GM06990 (cell line): ENCODE measurements at regions not wholly inside any gene's neighbourhood (a gene's known extent, or its start where the extent isn't known, plus 50 kb on each side); places are given as distances from the start of the nearest gene placed in this dataset.

Source experiments
- DNase-seq: peaks from one replicate; pipeline ENCODE4 v3.0.0-alpha.2; 2011; ENCODE audit not compliant: insufficient read length; ENCODE audit errors: extremely low read depth
- H3K27me3 ChIP-seq: replicated peaks from 2 replicates; pipeline ENCODE4 v1.6.0; 2011; ENCODE audit warnings: low read length; ENCODE audit not compliant: control insufficient read depth, insufficient read depth
- H3K36me3 ChIP-seq: 2 replicates; pipeline ENCODE4 v1.5.1; 2011; ENCODE audit warnings: low read length; ENCODE audit not compliant: control insufficient read depth, insufficient read depth
- H3K4me3 ChIP-seq: replicated peaks from 2 replicates; pipeline ENCODE4 v1.5.1; 2011; ENCODE audit warnings: low read depth, mild to moderate bottlenecking, control low read depth, low read length
- CTCF ChIP-seq: IDR thresholded peaks from 2 replicates; pipeline ENCODE4 v1.5.1; 2011; ENCODE audit warnings: low read length, control low read depth, mild to moderate bottlenecking, inconsistent platforms; ENCODE audit not compliant: insufficient read depth, poor library complexity, severe bottlenecking

GRCh38 chr7:155961241-155962190 is 149.3 kb upstream of the SHH start:
- DNase-seq = no peak
- no peak overlapping the region for H3K4me3 ChIP-seq
- H3K27me3 ChIP-seq = no peaks in the 10 kb centered on the region; the same call in 1 of the 2 replicates
- no peaks in the 10 kb centered on the region for H3K36me3 ChIP-seq
- TF ChIP-seq CTCF = no peak

DNA sequence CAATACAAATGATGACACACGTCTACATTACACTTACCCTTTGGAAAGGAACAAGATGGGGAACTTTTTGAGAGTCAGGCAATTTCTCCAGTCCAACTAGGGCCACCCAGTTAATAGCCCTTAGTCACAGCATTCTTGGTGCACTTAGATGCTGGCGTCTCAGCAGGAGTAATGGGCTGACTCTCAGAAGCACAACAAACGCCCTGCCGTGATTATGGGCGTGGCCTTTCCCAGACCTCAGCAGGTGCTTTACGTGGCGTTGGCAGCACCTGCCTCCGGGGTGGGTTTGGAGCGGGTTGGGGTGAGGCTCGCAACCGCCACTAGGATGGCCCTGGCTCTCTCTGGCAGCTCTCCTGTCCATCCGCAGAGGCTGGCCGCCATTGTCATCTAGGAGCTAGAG is 147.6 kb upstream of the SHH start:
- H3K4me3 ChIP-seq = no peak overlapping the region
- no peak for DNase-seq
- no peak for TF ChIP-seq CTCF
- H3K36me3 ChIP-seq = no peaks in the 10 kb centered on the region
- H3K27me3 ChIP-seq = peaks cover 1% of the 10 kb centered on the region

- DNase-seq = no peak
- Histone ChIP-seq H3K36me3 (no peaks in the 10 kb centered on the region), H3K27me3 (peaks cover 1% of the 10 kb centered on the region; the same call in 1 of the 2 replicates), H3K4me3 (no peak overlapping the region)
- TF ChIP-seq CTCF = no peak
These were observed 144.7 kb upstream of the SHH start for GRCh38 chr7:155956977-155957376.

DNA sequence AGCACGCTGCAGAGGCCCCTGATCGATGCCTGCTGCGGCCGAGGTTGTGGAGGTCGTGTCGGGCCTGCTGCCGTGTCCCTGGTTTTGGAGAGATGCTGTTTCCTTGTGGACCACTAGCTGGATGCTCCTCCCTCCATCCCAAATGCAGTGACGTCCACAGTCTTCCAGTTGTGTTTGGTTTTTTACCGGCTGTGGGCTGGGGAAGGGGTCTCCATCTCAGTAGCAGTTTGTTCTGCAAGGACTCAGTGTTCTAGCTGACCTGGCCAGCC is 143.0 kb upstream of the SHH start:
- Histone ChIP-seq H3K27me3 (peaks cover 1% of the 10 kb centered on the region; the same call in 1 of the 2 replicates), H3K36me3 (no peaks in the 10 kb centered on the region), H3K4me3 (no peak overlapping the region)
- no peak for TF ChIP-seq CTCF
- no peak for DNase-seq

DNA sequence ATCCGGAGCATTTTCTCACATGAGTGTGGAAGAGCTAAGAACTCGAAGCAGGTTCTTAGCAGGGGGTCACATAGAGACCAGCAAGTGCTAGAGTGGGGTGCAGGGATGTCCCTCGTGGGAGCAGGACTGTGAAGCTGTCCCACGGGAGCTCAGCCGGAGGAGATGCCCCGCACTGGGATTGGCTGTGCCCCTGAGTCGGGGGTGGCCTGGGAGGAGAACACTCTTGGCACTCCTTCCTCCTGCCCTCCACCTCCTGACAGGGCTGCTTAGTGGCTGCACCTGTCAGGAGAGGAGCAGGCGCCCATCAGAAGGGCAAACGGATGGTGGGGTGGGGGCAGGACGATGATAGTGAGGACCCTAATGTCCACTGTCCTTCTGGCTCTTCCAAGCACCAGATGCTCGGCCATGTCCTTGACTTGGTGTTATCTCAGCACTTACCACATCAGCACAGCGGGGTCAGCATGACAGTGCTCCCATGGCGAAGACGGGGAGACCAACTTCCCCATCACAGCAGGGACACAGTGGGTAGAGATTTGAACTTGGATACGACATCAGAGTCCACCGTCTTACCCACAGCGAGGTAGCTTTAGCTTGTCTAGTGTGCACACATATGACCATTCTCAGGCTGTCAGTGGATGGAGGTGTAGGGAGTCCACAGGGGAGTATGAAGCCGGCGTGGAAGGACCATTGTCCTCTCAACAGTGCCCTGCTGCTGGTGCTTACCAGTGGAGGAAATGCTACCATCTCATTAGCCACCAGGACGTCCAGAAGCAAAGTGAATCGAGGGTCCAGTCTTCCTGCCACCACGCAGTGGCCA is 142.5 kb upstream of the SHH start:
- Histone ChIP-seq H3K36me3 (no peaks in the 10 kb centered on the region), H3K27me3 (peaks cover 1% of the 10 kb centered on the region; the same call in 1 of the 2 replicates), H3K4me3 (no peak overlapping the region)
- DNase-seq = no peak
- TF ChIP-seq CTCF = no peak
